ENCODE measurements at regions not wholly inside any gene's neighbourhood (a gene's known extent, or its start where the extent isn't known, plus 50 kb on each side); places are given as distances from the start of the nearest gene placed in this dataset.

GRCh38 chr4:160212078-160212477 is 1109.2 kb downstream of the RAPGEF2 start:
- 0% methylated on average over 3 of the region's 3 CpGs for WGBS (ENCODE audit: insufficient coverage, insufficient replicate concordance, low lambda C conversion rate, missing lambda C conversion rate)
- BruUV-seq (replicated peaks), result no TSS peak

More at GRCh38 chr4:160212078-160212477, 1109.2 kb downstream of the RAPGEF2 start:
- CTCF ChIA-PET, result no interaction called here
- RAD21 ChIA-PET (ENCODE audit: unreplicated experiment), result no interaction called here
- Histone ChIP-seq H3K4me2 (ENCODE audit: control insufficient read depth, insufficient read depth) (no peak overlapping the region), H4K20me1 (ENCODE audit: control insufficient read depth, insufficient read depth) (no peaks in the 10 kb centered on the region), H3K9ac (ENCODE audit: control insufficient read depth, insufficient read depth, low read length) (no peak overlapping the region), H3K27ac (ENCODE audit: control insufficient read depth, insufficient read depth) (no peak overlapping the region), H3K9me3 (replicated peaks; ENCODE audit: control insufficient read depth, insufficient read depth, low read length) (no peaks in the 10 kb centered on the region), H3K79me2 (ENCODE audit: control insufficient read depth, insufficient read depth, low read length) (no peaks in the 10 kb centered on the region), H3K4me1 (ENCODE audit: control insufficient read depth, insufficient read depth, low read length) (no peaks in the 10 kb centered on the region), H2AFZ (ENCODE audit: control insufficient read depth, low read depth, low read length) (no peak overlapping the region), H3K27me3 (replicated peaks in 1 of 2; ENCODE audit: control insufficient read depth in 2 of 2, insufficient read depth in 2 of 2, low read length in 1 of 2) (no peaks in the 10 kb centered on the region), H3K4me3 (no peak overlapping the region), H3K36me3 (ENCODE audit: control insufficient read depth in 2 of 2, insufficient read depth in 2 of 2, low read length in 1 of 2) (no peaks in the 10 kb centered on the region)
- in situ Hi-C loops (cut with MboI), result no loop called here
- intact Hi-C loops (cut with micrococcal nuclease; ENCODE audit: unreplicated experiment), result no loop called here
- SMC1A ChIA-PET (ENCODE audit: uncharacterized antibody, unreplicated experiment), result no interaction called here
- TF ChIP-seq ZBTB33 (IDR thresholded peaks at IDR 0.05) (no peak), JUNB (IDR thresholded peaks at IDR 0.05) (no peak), ZNF207 (IDR thresholded peaks at IDR 0.05; ENCODE audit: borderline replicate concordance) (no peak), ZNF687 (IDR thresholded peaks at IDR 0.05) (no peak), ZNF24 (IDR thresholded peaks at IDR 0.05) (no peak), SUZ12 (IDR thresholded peaks at IDR 0.05; ENCODE audit: unreplicated experiment) (no peak), ZBED1 (IDR thresholded peaks at IDR 0.05; ENCODE audit: borderline replicate concordance) (no peak), ZNF384 (IDR thresholded peaks at IDR 0.05; ENCODE audit: borderline replicate concordance, low read depth, low read length) (no peak)
- no peak for ATAC-seq
- FAIRE-seq, result no peak
- DNase-seq (ENCODE audit: low read depth, low spot score), result no peak
- POLR2A ChIA-PET, result no interaction called here
